Ovary (tissue), 3 donors: ENCODE measurements at regions not wholly inside any gene's neighbourhood (a gene's known extent, or its start where the extent isn't known, plus 50 kb on each side); places are given as distances from the start of the nearest gene placed in this dataset.

Source experiments
- POLR2A ChIP-seq: fragments of 450-650 bp; IDR thresholded peaks from one replicate; pipeline ENCODE4 v1.6.1; 2017; ENCODE audit warnings: antibody characterized with exemption, mild to moderate bottlenecking, moderate library complexity
- TF ChIP-seq, protein P1 (sequence below), 3 donors: fragments of 450-650 bp in 2 of 3; fragments of 200-600 bp in 1 of 3; IDR thresholded peaks; one replicate each; pipeline versions ENCODE4 v1.5.1 to v1.8.0; 2016 to 2022; ENCODE audit warnings: antibody characterized with exemption in 3 of 3, mild to moderate bottlenecking in 1 of 3
- donor health status: DM: no; HTN: no; CAD: no.

DNA sequence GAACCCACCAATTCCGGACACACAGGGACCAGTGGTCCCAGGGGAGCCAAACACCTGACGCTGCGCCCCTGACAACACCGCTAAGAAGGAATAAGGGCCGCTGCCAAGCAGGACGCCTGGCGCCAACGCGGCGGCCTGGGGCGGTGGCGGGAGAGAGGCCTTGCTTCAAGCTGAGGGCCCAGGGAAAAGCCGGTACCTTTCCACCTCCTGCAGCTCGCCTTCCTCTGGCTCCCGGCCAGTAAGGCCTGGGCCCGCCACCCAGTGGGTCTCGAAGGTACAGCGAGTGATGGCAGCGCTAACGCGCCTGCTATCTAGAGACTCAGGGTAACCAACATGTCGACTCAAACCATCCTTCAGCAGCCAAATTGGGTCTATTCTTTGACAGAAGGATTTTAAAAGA, 1074.1 kb downstream of the SI start:
- TF ChIP-seq, protein P1, sequence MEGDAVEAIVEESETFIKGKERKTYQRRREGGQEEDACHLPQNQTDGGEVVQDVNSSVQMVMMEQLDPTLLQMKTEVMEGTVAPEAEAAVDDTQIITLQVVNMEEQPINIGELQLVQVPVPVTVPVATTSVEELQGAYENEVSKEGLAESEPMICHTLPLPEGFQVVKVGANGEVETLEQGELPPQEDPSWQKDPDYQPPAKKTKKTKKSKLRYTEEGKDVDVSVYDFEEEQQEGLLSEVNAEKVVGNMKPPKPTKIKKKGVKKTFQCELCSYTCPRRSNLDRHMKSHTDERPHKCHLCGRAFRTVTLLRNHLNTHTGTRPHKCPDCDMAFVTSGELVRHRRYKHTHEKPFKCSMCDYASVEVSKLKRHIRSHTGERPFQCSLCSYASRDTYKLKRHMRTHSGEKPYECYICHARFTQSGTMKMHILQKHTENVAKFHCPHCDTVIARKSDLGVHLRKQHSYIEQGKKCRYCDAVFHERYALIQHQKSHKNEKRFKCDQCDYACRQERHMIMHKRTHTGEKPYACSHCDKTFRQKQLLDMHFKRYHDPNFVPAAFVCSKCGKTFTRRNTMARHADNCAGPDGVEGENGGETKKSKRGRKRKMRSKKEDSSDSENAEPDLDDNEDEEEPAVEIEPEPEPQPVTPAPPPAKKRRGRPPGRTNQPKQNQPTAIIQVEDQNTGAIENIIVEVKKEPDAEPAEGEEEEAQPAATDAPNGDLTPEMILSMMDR (IDR thresholded peaks at IDR 0.05) = no peak
- no peak for TF ChIP-seq POLR2A
